GM06990 (cell line): ENCODE measurements at regions not wholly inside any gene's neighbourhood (a gene's known extent, or its start where the extent isn't known, plus 50 kb on each side); places are given as distances from the start of the nearest gene placed in this dataset.

Experiments used
- DNase-seq: peaks from one replicate; pipeline ENCODE4 v3.0.0-alpha.2; 2011; ENCODE audit not compliant: insufficient read length; ENCODE audit errors: extremely low read depth
- H3K27me3 ChIP-seq: replicated peaks from 2 replicates; pipeline ENCODE4 v1.6.0; 2011; ENCODE audit warnings: low read length; ENCODE audit not compliant: control insufficient read depth, insufficient read depth
- H3K36me3 ChIP-seq: 2 replicates; pipeline ENCODE4 v1.5.1; 2011; ENCODE audit warnings: low read length; ENCODE audit not compliant: control insufficient read depth, insufficient read depth
- H3K4me3 ChIP-seq: replicated peaks from 2 replicates; pipeline ENCODE4 v1.5.1; 2011; ENCODE audit warnings: low read depth, mild to moderate bottlenecking, control low read depth, low read length
- TF ChIP-seq, protein P1 (sequence below): IDR thresholded peaks from 2 replicates; pipeline ENCODE4 v1.5.1; 2011; ENCODE audit warnings: low read length, control low read depth, mild to moderate bottlenecking, inconsistent platforms; ENCODE audit not compliant: insufficient read depth, poor library complexity, severe bottlenecking

- no peak overlapping the region for H3K4me3 ChIP-seq
- no peaks in the 10 kb centered on the region for H3K36me3 ChIP-seq
- no peak for DNase-seq
- no peaks in the 10 kb centered on the region for H3K27me3 ChIP-seq
- TF ChIP-seq, protein P1, sequence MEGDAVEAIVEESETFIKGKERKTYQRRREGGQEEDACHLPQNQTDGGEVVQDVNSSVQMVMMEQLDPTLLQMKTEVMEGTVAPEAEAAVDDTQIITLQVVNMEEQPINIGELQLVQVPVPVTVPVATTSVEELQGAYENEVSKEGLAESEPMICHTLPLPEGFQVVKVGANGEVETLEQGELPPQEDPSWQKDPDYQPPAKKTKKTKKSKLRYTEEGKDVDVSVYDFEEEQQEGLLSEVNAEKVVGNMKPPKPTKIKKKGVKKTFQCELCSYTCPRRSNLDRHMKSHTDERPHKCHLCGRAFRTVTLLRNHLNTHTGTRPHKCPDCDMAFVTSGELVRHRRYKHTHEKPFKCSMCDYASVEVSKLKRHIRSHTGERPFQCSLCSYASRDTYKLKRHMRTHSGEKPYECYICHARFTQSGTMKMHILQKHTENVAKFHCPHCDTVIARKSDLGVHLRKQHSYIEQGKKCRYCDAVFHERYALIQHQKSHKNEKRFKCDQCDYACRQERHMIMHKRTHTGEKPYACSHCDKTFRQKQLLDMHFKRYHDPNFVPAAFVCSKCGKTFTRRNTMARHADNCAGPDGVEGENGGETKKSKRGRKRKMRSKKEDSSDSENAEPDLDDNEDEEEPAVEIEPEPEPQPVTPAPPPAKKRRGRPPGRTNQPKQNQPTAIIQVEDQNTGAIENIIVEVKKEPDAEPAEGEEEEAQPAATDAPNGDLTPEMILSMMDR: no peak
These were observed 769.4 kb upstream of the USP15 start for GRCh38 chr12:61490526-61491498.

DNA sequence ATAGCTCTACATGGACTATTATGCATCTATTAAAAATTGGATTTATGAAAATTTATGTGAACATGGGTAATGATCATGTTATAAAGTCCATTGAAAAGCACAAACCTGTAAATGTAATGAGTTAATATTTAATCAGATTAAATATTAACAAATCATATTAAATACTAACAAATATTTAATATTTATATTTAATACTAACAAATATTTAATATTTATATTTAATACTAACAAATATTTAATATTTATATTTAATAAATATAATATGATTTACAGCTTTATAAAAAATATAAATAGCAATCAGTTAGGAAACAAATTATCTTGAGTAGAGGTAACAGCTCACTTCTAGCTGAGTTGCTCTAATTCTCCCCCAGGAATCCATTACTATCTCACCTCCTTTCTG lies 758.0 kb upstream of the USP15 start:
- no peaks in the 10 kb centered on the region for H3K27me3 ChIP-seq
- no peak for DNase-seq
- no peaks in the 10 kb centered on the region for H3K36me3 ChIP-seq
- TF ChIP-seq, protein P1: no peak
- no peak overlapping the region for H3K4me3 ChIP-seq

GRCh38 chr12:61504396-61505080 lies 755.7 kb upstream of the USP15 start:
- Histone ChIP-seq H3K4me3 (no peak overlapping the region), H3K27me3 (no peaks in the 10 kb centered on the region), H3K36me3 (no peaks in the 10 kb centered on the region)
- TF ChIP-seq, protein P1: no peak
- no peak for DNase-seq

GRCh38 chr12:61513499-61513898 lies 746.7 kb upstream of the USP15 start:
- no peaks in the 10 kb centered on the region for H3K36me3 ChIP-seq
- TF ChIP-seq, protein P1: no peak

GRCh38 chr12:61514016-61514415 lies 746.2 kb upstream of the USP15 start:
- Histone ChIP-seq H3K4me3 (no peak overlapping the region), H3K27me3 (no peaks in the 10 kb centered on the region), H3K36me3 (no peaks in the 10 kb centered on the region)
- TF ChIP-seq, protein P1: no peak
- DNase-seq: no peak

More at GRCh38 chr12:61513499-61513898, 746.7 kb upstream of the USP15 start:
- DNase-seq: no peak
- H3K27me3 ChIP-seq: no peaks in the 10 kb centered on the region
- H3K4me3 ChIP-seq: no peak overlapping the region
